Type B pancreatic cell (in vitro differentiated cells): ENCODE measurements at regions not wholly inside any gene's neighbourhood (a gene's known extent, or its start where the extent isn't known, plus 50 kb on each side); places are given as distances from the start of the nearest gene placed in this dataset.

Experiments used
- DNase-seq: peaks from one replicate; pipeline ENCODE4 v3.0.0; 2021; ENCODE audit warnings: mixed read lengths; ENCODE audit not compliant: unreplicated experiment; ENCODE audit errors: extremely low spot score
- H3K27ac Mint-ChIP-seq: 2 replicates; pipeline ENCODE4 v1.8.0; 2021; ENCODE audit warnings: mild to moderate bottlenecking, mixed read lengths
- H3K27me3 Mint-ChIP-seq: 2 replicates; pipeline ENCODE4 v1.8.0; 2021; ENCODE audit warnings: mixed read lengths
- H3K36me3 Mint-ChIP-seq: 2 replicates; pipeline ENCODE4 v1.8.0; 2021; ENCODE audit warnings: mixed read lengths
- H3K4me1 Mint-ChIP-seq: one replicate; pipeline ENCODE4 v1.8.0; 2021; ENCODE audit warnings: mixed read lengths; ENCODE audit not compliant: unreplicated experiment
- H3K4me3 Mint-ChIP-seq: 2 replicates; pipeline ENCODE4 v1.8.0; 2021; ENCODE audit warnings: mild to moderate bottlenecking, mixed read lengths
- H3K9me3 Mint-ChIP-seq: 2 replicates; pipeline ENCODE4 v1.8.0; 2021; ENCODE audit warnings: mixed read lengths
- CTCF ChIP-seq: fragments of 200-600 bp; sonication (generic); conservative IDR thresholded peaks from 2 replicates; pipeline ENCODE4 v1.5.0; 2021; ENCODE audit warnings: antibody characterized with exemption, mild to moderate bottlenecking

GRCh38 chr4:159607809-159608208 lies 504.9 kb downstream of the RAPGEF2 start:
- H3K27me3 Mint-ChIP-seq = no peaks in the 10 kb centered on the region
- no peaks in the 10 kb centered on the region for H3K36me3 Mint-ChIP-seq
- H3K9me3 Mint-ChIP-seq = no peaks in the 10 kb centered on the region
- TF ChIP-seq CTCF = no peak
- no peak for DNase-seq
- H3K27ac Mint-ChIP-seq = no peak overlapping the region
- H3K4me3 Mint-ChIP-seq = no peak overlapping the region
- H3K4me1 Mint-ChIP-seq = no peaks in the 10 kb centered on the region

GRCh38 chr4:159608436-159608835 lies 505.6 kb downstream of the RAPGEF2 start:
- TF ChIP-seq CTCF = no peak
- Mint-ChIP-seq H3K36me3 (no peaks in the 10 kb centered on the region), H3K4me3 (no peak overlapping the region), H3K27me3 (no peaks in the 10 kb centered on the region), H3K4me1 (no peaks in the 10 kb centered on the region), H3K27ac (no peak overlapping the region), H3K9me3 (no peaks in the 10 kb centered on the region)
- DNase-seq = no peak

GRCh38 chr4:159632031-159632430 lies 529.2 kb downstream of the RAPGEF2 start:
- no peak for DNase-seq
- TF ChIP-seq CTCF = no peak
- H3K27me3 Mint-ChIP-seq = no peaks in the 10 kb centered on the region
- no peaks in the 10 kb centered on the region for H3K4me1 Mint-ChIP-seq
- no peak overlapping the region for H3K4me3 Mint-ChIP-seq
- peaks cover 5% of the 10 kb centered on the region for H3K9me3 Mint-ChIP-seq
- H3K36me3 Mint-ChIP-seq = no peaks in the 10 kb centered on the region
- no peak overlapping the region for H3K27ac Mint-ChIP-seq

GRCh38 chr4:159639671-159640323 lies 536.9 kb downstream of the RAPGEF2 start:
- no peak for TF ChIP-seq CTCF
- H3K4me3 Mint-ChIP-seq = no peak overlapping the region
- no peaks in the 10 kb centered on the region for H3K4me1 Mint-ChIP-seq
- H3K27ac Mint-ChIP-seq = no peak overlapping the region
- H3K36me3 Mint-ChIP-seq = no peaks in the 10 kb centered on the region
- DNase-seq = no peak
- H3K27me3 Mint-ChIP-seq = no peaks in the 10 kb centered on the region
- no peaks in the 10 kb centered on the region for H3K9me3 Mint-ChIP-seq

GRCh38 chr4:159649237-159649636 lies 546.4 kb downstream of the RAPGEF2 start:
- no peak for TF ChIP-seq CTCF
- DNase-seq = no peak
- no peaks in the 10 kb centered on the region for H3K4me1 Mint-ChIP-seq

GRCh38 chr4:159652871-159653270 lies 550.0 kb downstream of the RAPGEF2 start:
- H3K27me3 Mint-ChIP-seq = no peaks in the 10 kb centered on the region
- H3K4me1 Mint-ChIP-seq = no peaks in the 10 kb centered on the region
- no peak for DNase-seq

More at GRCh38 chr4:159649237-159649636, 546.4 kb downstream of the RAPGEF2 start:
- Mint-ChIP-seq H3K36me3 (no peaks in the 10 kb centered on the region), H3K4me3 (no peak overlapping the region), H3K27me3 (no peaks in the 10 kb centered on the region), H3K27ac (no peak overlapping the region), H3K9me3 (no peaks in the 10 kb centered on the region)

More at GRCh38 chr4:159652871-159653270, 550.0 kb downstream of the RAPGEF2 start:
- Mint-ChIP-seq H3K9me3 (no peaks in the 10 kb centered on the region), H3K27ac (no peak overlapping the region), H3K36me3 (no peaks in the 10 kb centered on the region), H3K4me3 (no peak overlapping the region)
- TF ChIP-seq CTCF = no peak
